ENCODE measurements at regions not wholly inside any gene's neighbourhood (a gene's known extent, or its start where the extent isn't known, plus 50 kb on each side); places are given as distances from the start of the nearest gene placed in this dataset.

DNA sequence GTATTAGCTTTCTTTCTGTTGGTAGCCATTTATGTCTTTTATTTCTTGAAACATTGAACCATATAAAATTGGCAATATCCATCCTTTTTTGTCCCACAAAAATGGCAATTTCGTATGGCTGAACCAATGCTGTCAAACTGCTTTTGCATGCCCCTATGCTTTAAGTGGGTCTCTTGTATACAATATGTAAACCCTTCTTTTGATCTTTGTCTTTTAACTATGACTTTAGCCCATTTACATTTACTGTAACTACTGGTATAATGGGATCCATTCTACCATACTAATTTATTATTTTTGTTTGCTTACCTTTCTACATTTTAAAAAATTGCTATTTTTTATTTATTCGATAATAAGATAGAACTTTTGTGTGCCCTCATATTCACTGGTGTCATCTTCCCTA is 93.4 kb downstream of the TENT4A start:
- no peak for DNase-seq (ENCODE audit: low read depth in 2 of 2)

DNA sequence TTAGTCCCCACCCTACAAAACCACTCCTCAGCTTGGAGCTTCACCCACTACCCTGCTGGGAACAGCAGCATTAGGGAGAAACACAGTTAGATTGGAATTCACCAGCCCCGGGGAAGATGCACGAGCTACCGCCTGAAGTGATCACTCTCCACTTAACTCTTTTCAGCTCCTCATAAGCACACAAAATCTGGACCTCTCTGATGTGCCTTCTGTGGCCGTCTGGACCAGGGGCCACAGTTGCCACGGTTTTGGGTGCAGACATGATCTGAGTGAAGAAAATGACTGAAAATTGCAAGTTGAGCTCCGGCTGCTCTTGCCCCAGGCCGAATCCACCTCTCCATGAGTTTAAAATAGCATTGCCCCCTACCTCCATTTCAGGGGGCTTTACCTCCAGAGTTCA is 95.2 kb downstream of the TENT4A start:
- no peak for DNase-seq (ENCODE audit: low read depth in 2 of 2)

DNA sequence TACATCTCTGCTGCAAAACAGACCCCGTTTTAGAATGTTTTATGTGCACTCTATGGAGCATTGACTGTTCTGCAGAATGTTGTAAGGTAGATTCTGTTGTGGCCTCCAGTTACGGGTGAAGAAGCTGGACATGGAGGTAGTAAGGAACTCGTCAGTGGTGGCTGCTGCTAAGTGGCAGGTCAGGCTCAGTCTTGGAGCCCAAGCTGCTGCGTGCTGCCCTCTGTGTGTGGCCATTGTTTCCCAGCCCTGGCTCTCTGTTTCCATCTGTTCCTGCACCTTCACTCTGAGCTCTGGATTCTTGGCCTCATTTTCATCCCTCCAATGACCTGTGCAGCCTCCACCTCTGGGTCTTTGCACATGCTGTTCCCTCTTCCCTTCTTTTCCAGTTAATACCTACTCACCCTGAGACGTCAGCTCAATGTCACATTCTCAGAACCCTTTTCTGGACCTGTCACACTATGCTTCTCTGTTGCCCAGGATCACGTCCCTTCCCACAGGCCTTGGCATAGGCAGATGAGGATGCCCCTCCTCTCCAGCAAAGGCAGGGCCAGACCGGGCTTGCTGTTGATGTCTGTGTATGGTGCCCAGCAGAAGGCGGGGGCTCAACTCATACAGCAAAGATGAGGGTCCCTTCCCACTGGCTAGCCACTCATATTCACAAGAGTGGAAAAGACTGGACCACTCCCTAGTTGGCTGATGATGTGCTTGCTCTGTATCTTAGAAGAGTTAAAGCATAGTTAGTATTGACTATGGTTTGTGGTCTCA is 97.6 kb downstream of the TENT4A start:
- DNase-seq (ENCODE audit: low read depth in 2 of 2): no peak

DNA sequence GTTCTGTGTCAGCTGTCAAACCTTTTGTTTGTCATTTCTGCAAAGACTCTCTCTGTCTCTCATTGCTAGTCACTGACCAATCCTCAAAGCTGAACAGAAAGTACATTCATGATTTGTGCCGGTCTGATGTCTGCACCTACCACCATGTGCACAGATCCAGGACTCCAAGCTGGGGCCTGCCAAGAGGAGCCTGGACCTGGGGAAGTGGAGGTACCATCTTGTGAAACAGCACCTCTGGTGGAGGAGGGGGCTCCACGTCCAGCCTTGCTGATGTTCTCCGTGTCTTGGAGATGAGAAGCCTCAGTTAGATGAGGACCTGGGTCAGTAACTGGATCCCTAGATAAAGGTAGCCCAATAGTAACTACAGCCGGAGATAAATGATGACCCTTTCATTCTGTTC is 98.9 kb downstream of the TENT4A start:
- DNase-seq (ENCODE audit: low read depth in 2 of 2): no peak

DNA sequence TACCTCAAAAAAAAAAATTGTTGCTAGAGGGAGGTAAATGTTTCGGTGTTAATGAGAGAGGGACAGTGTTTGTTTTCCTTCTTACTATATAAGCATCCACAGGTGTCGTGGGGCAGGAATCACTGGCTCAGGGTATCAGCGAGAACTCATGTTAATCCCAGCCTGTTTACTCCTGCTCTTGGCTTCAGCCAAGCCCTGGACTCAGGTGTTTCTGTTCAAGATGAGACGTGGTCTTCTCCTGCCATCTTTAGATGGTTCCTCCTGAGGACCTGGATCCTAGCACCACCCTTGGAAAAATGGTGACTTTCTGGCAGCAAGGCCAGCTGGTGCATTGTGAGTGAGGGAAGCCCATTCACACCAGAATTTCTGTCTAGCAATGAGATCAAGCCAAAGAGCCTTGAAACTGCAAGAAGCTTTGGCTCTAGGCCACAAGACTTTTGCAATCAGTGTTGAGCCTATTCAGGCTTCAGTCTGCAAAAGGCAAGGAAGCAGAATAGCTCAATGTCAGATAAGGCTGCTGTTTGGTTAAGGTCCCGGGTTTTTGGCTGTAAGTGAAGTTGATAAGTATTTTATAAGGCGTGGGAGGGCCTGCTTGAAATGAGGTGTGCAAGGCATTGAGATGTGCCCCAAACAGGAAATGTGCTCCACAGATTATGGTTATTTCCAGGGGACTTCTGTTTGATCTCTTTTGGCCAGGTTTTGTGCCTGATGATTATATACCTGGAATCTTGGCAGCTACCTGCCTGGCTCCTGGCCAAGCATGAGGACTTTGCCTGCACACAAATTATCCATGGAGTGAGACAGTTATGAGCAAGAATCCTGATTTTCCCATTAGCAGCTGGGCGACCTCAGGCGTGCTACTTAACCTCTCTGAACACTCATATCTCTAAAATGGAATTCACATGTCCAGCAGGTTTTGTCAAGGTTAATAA is 99.8 kb downstream of the TENT4A start:
- no peak for DNase-seq (ENCODE audit: low read depth in 2 of 2)

DNA sequence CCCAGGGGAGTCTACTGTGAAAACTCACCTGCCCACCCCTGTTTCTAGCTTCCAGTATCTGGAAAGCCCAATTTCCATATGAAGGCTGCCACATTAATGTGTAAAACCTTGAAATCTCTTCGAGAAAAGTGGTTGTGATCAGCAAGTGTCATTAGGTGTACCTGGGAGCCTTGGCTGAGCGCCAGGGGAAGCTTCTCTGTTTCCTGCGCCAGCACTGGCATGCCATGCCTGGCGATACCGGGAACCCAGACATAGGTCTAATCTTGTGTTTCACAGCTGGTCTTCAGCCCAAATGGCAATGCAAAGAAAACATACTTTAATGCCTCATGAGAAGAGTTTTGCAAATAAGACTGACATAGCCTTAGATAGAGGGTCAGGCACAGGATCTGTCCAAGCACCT is 101.6 kb downstream of the TENT4A start:
- DNase-seq (ENCODE audit: low read depth in 2 of 2): no peak

DNA sequence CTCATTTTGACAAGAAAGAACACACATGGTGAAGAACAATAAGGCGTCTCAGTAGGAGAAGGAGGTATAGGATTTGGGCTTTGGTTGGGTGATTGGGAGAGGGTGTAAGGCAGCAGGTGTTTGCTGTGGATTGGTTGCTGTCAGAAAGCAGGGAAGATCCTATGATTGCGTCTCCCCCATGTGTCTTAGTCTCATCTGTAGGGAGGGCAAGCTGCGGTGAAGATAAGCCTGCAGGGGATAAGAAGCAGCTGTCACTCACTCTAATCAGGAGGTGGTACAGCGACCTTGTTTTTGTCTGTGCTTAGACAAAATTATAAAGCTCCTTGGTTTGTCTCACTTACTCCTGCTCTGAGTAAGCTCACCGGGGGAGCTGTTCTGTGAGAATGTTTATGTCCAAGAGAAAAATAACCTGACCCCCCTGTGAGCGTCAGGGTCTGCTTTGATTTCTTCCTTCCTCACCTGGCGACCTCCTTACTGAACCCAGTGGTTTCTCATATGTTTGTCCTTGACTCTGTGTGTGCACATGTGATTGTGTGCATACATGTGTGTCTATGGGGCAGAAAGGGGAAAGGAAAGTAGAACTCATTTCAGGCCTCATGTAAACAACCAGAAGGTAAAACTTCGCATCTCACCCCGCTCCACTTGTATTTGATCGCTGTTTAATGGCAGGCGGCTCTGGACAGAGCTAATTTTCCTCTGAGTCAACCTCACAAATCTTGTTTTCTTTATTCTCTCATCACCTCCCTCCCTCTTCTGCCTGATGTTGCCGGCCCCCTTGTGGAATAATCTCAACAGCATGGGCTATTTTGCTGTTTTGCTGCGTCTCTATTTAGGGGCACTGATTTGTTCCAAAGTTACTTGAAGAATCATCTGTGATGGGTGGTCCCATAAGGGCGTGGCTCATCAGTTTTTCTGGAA is 105.6 kb downstream of the TENT4A start:
- DNase-seq (ENCODE audit: low read depth in 2 of 2): no peak

DNA sequence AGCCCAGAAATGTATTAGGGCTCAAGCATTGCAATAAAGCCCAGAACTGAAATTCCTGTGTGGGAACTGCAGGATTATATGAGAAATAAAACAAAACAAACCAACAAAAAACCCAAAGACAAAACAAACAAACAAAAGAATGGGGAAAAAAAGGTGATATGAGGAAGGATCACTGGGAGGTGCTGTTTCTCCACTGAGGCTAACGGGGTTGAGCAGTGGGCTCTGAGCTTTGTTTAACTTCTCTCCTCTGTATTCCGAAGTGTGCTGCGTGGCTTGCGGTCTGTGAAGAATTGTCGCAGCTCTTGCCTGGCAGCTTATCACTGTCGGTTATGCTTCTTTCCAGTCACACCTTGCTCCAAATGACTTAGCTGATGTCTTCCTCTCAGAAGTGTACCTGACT is 106.3 kb downstream of the TENT4A start:
- DNase-seq (ENCODE audit: low read depth in 2 of 2): no peak

DNA sequence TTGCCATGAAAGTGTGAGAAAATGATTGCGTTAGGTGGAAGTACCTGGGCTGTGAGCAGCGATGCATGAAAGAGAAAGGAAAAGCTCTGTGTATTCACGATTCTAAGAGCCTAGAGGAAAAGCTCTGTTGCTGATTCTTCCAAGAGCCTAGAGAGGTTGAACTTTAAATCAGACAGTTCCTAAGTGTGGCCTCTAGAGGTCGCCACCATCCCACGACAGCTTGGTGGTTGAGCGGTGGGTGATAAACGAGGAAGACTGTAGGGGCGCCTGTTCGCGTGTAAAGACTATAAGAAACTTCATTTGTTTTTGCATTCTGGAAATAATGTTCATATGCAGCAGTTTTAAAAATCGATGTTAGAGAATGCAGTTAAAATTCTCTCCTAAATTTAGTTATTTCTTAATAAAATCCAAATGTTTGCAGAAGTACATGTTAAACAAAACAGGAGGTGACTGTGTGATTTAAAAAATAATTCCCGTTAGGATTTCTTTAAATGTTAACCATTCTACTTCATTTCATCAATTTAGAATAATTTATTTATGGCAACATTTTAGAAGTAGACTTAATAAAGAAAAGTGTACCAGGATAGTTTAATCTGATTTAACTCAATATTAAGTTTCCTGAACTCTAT is 107.7 kb downstream of the TENT4A start:
- DNase-seq (ENCODE audit: low read depth in 2 of 2): peak in 1 of 2 donors; percentile 28

DNA sequence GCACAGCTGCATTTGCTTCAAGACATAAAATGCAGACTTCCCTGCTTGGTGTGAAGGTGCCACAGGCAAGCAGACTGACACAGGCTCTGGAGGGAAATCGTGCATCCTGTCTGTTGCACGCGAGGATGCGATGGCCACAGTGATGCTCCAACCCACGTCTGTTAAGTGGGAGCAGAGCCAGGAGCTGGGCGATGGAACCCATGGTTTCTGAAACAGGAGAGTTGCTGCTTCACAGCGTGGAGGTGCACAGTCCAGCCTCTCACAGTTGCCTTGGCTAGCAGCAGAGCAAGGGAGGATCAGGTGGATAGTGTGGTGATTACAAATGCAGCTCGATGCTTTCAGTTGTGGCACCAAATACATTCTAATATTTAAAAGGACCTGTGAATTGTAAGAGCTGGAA is 108.8 kb downstream of the TENT4A start:
- DNase-seq (ENCODE audit: low read depth in 2 of 2): no peak

DNA sequence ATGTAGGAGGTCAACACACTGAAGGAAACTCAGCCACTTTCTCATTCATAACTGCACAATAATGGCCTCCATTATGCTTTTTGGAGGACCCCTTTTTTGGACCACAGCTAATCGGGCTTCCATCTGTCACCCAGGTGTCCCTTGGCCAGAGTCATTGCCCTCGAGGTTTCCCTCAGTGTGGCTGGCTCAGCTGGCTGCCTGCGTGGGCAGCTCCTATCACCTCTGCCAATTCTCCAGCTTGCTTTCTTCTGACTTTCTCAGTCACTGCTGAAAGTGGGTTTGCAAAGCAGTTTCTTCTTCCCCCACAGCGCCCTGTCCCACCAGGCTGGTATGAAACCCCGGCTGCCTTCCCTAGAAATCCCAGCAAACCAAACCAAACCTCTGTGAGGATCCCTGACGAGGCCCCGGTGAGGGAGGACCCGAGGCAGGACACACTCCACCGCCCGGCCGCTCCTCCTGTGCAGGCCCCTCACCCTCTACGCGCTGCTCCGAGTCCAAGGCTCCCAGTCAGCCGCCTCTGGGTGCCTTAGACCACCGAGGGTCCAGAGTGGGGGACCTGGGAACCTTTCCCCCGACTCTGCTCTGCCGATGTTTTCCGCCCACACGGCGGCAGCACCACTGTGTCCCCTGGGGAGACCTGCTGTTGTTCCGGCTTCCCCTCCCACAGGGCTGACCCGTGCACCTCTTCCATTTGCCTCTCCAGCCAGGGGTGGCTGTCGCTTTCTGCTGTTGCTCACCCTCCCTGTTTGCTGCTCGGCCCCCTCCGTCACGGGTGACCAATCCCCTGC is 109.5 kb downstream of the TENT4A start:
- no peak for DNase-seq (ENCODE audit: low read depth in 2 of 2)

DNA sequence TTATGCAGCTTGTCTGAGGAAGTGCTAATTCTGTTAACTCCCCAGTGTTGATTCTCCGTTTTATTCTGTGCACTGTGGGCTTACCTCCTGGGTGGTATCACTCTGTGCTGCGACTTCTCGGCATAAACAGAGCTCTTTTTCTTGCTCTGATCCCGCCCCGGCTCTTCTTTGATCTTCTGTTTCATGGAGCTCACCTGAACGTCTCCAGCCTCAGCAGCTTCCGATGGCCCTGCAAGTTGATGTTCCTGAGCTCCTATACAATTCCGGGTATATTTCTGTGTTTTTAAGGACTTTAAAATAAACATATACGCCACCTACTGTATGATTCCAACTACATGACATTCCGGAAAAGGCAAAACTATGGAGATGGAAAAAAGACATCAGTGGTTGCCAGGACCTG is 110.8 kb downstream of the TENT4A start:
- DNase-seq (ENCODE audit: low read depth in 2 of 2): no peak

DNA sequence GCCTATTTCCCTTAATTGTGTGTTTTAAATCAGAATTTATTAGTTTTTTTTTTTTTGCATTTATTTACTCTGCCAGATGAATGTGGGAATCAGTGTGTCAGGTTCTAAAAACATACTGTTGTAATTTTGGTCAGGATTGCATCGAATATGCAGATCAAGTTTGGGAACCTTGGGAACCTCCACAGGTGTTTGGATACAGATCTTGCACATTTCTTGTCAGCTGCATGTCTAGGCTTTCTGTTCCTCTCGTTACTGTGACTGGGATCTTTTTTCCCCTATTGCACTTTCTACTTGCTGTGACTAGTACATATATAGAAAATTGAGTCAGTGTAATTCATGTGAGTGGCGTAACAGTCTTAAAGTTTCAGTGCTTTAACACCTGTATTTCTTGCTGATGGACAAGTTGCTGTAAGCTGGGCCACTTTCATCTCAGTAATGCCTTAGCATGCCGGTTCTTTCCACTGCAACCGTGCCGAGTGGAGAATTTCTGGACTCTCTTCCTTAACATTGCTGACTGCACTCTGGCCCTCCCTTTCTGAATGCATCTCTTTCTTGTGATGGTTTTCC is 112.5 kb downstream of the TENT4A start:
- DNase-seq (ENCODE audit: low read depth in 2 of 2): no peak

DNA sequence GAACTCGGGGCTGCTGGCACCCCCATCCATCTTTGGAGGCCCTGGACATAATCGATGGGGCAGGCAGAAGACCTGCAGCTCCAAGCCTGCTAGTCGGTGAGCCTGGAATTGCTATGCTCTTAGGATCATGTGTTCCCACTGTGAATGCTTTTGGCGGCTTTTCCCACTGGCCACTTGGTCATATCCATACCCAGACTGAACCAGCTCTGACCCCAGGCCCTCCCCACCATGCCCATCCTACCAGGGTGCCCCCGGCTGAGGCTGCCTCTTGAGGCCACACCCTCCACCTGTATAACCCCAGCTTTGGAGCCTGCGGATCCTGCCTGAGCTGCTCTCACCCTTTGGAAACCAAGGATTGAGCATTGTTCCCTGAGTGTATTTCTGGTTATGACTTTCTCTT is 113.5 kb downstream of the TENT4A start:
- no peak for DNase-seq (ENCODE audit: low read depth in 2 of 2)

DNA sequence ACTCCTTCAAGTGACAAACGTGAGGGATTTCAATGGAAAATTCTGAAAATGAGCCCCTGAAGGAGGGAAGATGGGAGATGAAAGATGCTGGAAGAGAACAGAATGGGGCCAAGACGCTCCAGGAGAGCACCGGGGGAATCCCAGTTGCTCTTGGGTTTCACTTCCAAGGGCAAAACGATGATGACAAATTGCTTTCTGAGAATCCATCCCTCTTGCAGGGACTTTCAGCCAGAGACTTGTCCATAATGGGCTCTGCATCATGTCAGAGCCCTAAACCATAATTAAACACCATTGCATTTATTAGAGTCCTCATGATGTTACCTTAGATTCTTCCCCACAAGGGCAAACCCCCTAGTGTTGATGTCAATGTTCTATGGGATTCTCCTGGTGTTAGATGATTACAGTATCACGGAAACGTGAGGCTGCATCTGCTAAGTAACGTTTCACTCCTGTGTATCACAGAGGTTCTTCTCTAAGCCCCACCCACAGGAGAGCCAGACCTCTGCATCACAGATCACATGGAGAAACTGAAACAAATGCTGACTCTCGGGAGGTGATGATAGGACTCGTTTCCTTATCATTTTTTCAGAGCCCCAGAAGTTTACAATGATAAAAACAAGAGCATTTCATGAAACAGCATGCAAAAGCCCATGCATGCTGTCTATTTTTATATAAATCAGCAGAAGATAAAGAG is 114.4 kb downstream of the TENT4A start:
- DNase-seq (ENCODE audit: low read depth in 2 of 2): no peak

DNA sequence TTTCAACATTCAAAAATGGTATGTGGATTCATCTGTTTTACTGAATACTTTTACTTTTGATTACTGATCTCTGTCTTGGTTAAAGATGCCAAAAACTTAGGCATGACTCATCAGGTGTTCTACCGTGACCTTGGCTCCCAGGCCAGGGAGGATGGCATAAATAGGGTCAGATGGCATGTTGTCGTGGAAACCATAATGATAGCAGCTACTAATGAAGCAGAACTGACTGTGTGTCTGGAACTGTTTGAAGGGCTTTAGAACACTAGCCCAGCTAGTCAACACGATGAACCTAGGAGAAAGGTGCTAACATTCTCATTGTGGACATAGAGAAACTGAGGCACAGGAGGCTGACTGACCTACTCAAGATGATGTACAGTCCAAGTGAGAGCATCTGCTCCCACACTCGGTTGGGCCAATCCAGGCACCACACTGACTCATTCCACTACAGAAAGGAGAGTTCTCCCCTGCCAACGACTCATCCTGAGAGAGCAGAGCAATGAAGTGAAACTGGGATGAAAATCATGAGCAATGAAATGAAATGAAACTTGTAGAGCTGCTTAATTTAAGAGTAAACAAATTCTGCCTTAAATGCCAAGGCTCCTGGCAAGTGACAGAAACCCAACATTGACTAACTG is 116.0 kb downstream of the TENT4A start:
- no peak for DNase-seq (ENCODE audit: low read depth in 2 of 2)

DNA sequence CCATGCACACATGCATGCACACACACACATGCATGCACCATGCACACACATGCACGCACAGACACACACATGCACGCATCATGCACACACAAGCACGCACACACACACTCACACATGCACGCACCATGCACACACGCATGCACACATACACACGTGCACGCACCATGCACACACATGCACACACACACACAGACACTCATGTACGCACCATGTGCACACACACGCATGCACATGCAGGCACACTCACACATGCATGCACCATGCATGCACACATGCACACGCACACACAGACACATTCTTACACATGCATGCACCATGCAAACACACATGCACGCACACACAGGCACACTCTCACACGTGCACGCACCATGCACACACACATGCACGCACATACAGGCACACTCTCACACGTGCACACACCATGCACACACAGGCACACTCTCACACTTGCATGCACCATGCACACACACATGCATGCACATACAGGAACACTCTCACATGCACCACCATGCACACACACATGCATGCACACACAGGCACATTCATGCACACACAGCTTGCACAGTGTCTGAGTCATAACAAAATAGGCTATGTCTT is 117.5 kb downstream of the TENT4A start:
- no peak for DNase-seq (ENCODE audit: low read depth in 2 of 2)

DNA sequence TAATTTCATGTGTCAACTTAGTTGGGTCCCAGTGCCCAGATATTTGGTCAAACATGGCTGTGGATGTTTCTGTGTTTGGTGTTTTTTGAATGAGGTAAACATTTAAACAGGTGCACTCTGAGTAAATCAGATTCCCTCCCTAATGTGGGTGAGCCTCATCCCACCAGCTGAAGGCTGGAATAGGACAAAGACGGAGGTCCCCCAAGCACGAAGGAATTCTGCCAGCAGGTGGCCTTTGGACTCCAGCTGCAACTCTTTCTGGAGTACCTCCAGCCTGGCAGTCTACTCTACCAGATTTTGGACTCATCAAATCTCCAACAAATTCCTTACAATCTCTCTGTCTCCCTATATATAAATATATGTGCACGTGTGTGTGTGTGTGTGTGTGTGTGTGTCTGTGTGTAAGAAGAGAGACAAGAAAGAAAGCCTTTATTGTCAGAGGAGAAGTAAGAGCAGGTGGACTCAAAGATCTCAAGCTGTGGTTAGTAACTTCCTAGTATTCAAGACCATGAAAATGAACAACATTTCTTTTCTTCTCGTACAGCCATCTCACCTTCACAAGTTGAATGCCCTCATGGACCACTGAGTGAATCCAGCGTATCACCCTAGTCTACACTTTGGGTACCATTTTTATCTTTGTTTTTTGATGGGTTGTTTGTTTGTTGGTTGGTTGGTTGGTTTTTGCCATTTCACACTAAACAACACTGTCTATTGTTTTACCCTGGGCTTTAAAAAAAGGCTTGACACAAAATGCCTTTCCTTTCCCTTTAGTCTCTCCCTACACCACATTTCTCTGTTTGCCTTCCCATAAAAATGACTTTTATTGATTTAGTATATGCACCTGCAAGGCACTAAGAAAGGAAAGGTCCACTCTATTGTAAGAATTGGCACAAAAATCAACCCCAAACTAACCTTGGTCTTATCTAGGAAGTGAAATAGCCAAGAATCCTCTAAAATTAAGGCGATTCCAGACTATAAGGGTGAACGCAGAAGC is 118.7 kb downstream of the TENT4A start:
- DNase-seq (ENCODE audit: low read depth in 2 of 2): no peak

All from stimulated activated CD4-positive, alpha-beta T cell treated with anti-CD3 and anti-CD28 coated beads, Interleukin-1b, Interleukin-23, amount 100 ng/mL, for 1 hour (primary cell).